GM12878 (cell line): ENCODE measurements at regions not wholly inside any gene's neighbourhood (a gene's known extent, or its start where the extent isn't known, plus 50 kb on each side); places are given as distances from the start of the nearest gene placed in this dataset.

Source experiments
- ATAC-seq: fragments of 200-7000 bp; cut with Tn5 transposase; 3 replicates; pipeline ENCODE4 v1.9.1; 2020; ENCODE audit warnings: mild to moderate bottlenecking, moderate library complexity
- BruUV-seq: library from RNA; stranded (reverse); fragments of 400-500 nt; replicated peaks from 2 replicates; lab custom pipeline; 2021; lab: Mats Ljungman, UMichigan
- CTCF ChIA-PET: fragments of 300-600 bp; sonication (Branson Sonifier 250); formaldehyde crosslinking; extraction: SDS; loops from one replicate; lab custom pipeline; 2021; ENCODE audit warnings: inconsistent platforms; lab: Yijun Ruan, JAX
- POLR2A ChIA-PET: fragments of 350-600 bp; formaldehyde crosslinking; extraction: SDS; loops from one replicate; lab custom pipeline; 2021; ENCODE audit warnings: inconsistent platforms; lab: Charles Lee
- RAD21 ChIA-PET: fragments of 300-600 bp; sonication (Branson Sonifier 250); formaldehyde crosslinking; loops from one replicate; lab custom pipeline; 2023; ENCODE audit warnings: antibody characterized with exemption; ENCODE audit not compliant: unreplicated experiment; lab: Charles Lee
- SMC1A ChIA-PET: fragments of 300-600 bp; sonication (Branson Sonifier 250); formaldehyde crosslinking; loops from one replicate; lab custom pipeline; 2023; ENCODE audit not compliant: unreplicated experiment, uncharacterized antibody; lab: Charles Lee
- DNase-seq: peaks from one replicate; pipeline ENCODE4 v3.0.0-alpha.2; 2011; ENCODE audit warnings: low read depth, low spot score
- FAIRE-seq: peaks from 3 replicates; lab custom pipeline; 2011; peaks lifted over from hg19 to GRCh38; lab: Jason Lieb, UNC
- H2AFZ ChIP-seq: 2 replicates; pipeline ENCODE4 v1.6.0; 2011; ENCODE audit warnings: low read depth, low read length, control low read depth; ENCODE audit not compliant: control insufficient read depth
- H3K27ac ChIP-seq: 2 replicates; pipeline ENCODE4 v1.5.1; 2011; ENCODE audit warnings: control low read depth; ENCODE audit not compliant: control insufficient read depth, insufficient read depth
- H3K27me3 ChIP-seq, 2 experiments: replicated peaks in 1 of 2; 2 replicates each; pipeline versions ENCODE4 v1.6.0 to v1.6.1; 2011; ENCODE audit warnings: low read length in 1 of 2; ENCODE audit not compliant: control insufficient read depth in 2 of 2, insufficient read depth in 2 of 2
- H3K36me3 ChIP-seq, 2 experiments: 2 replicates each; pipeline ENCODE4 v1.5.1; 2011; ENCODE audit warnings: low read length in 1 of 2; ENCODE audit not compliant: control insufficient read depth in 2 of 2, insufficient read depth in 2 of 2
- H3K4me1 ChIP-seq: 2 replicates; pipeline ENCODE4 v1.6.1; 2011; ENCODE audit warnings: mild to moderate bottlenecking, low read length, moderate library complexity, mixed read lengths; ENCODE audit not compliant: control insufficient read depth, insufficient read depth
- H3K4me2 ChIP-seq: 2 replicates; pipeline ENCODE4 v1.6.0; 2011; ENCODE audit warnings: control low read depth; ENCODE audit not compliant: control insufficient read depth, insufficient read depth
- H3K4me3 ChIP-seq: fragments of 200-600 bp; sonication (generic); 2 replicates; pipeline ENCODE4 v1.5.1; 2016
- H3K79me2 ChIP-seq: 2 replicates; pipeline ENCODE4 v1.6.0; 2011; ENCODE audit warnings: low read length; ENCODE audit not compliant: control insufficient read depth, insufficient read depth
- H3K9ac ChIP-seq: 2 replicates; pipeline ENCODE4 v1.8.0; 2011; ENCODE audit warnings: low read length, control low read depth, mixed read lengths; ENCODE audit not compliant: control insufficient read depth, insufficient read depth
- H3K9me3 ChIP-seq: replicated peaks from 3 replicates; pipeline ENCODE4 v1.5.1; 2011; ENCODE audit warnings: mild to moderate bottlenecking, low read length; ENCODE audit not compliant: control insufficient read depth, insufficient read depth
- H4K20me1 ChIP-seq: 2 replicates; pipeline ENCODE4 v1.6.0; 2011; ENCODE audit not compliant: control insufficient read depth, insufficient read depth
- CBX5 ChIP-seq: sonication (generic); IDR thresholded peaks from 2 replicates; pipeline ENCODE4 v1.6.1; 2016; ENCODE audit warnings: low read depth, moderate library complexity, mild to moderate bottlenecking, inconsistent platforms
- ETV6 ChIP-seq, 2 experiments: fragments of 450-650 bp in 1 of 2; IDR thresholded peaks in 1 of 2; conservative IDR thresholded peaks in 1 of 2; 2 replicates each; pipeline ENCODE4 v1.6.1; 2014; ENCODE audit warnings: antibody characterized with exemption in 1 of 2, borderline replicate concordance in 1 of 2, low read depth in 1 of 2, mild to moderate bottlenecking in 1 of 2, moderate library complexity in 1 of 2
- HCFC1 ChIP-seq: fragments of 150-350 bp; IDR thresholded peaks from 2 replicates; pipeline ENCODE4 v1.6.1; 2014; ENCODE audit warnings: low read length
- LARP7 ChIP-seq: fragments of 450-650 bp; IDR thresholded peaks from 2 replicates; pipeline ENCODE4 v1.6.1; 2017; ENCODE audit warnings: mild to moderate bottlenecking
- MEF2A ChIP-seq: IDR thresholded peaks from 2 replicates; pipeline ENCODE4 v1.6.1; 2011; ENCODE audit warnings: low read depth, mild to moderate bottlenecking, low read length, moderate library complexity; ENCODE audit not compliant: insufficient read depth
- PML ChIP-seq: IDR thresholded peaks from 2 replicates; pipeline ENCODE4 v1.6.1; 2012; ENCODE audit warnings: low read length, inconsistent platforms
- TAF1 ChIP-seq: IDR thresholded peaks from 2 replicates; pipeline ENCODE4 v1.6.1; 2011; ENCODE audit warnings: mild to moderate bottlenecking, low read depth, low read length, borderline replicate concordance
- TCF12 ChIP-seq: IDR thresholded peaks from 2 replicates; pipeline ENCODE4 v1.6.1; 2011; ENCODE audit warnings: low read depth, mild to moderate bottlenecking, low read length
- TCF7 ChIP-seq: IDR thresholded peaks from 2 replicates; pipeline ENCODE4 v1.6.1; 2014; ENCODE audit warnings: antibody characterized with exemption, borderline replicate concordance
- YBX1 ChIP-seq: fragments of 450-650 bp; IDR thresholded peaks from 2 replicates; pipeline ENCODE4 v1.6.1; 2016; ENCODE audit warnings: antibody characterized with exemption
- WGBS: methylation state at CpG from one replicate; pipeline ENCODE4 v1.1.6; 2016; ENCODE audit warnings: low lambda C conversion rate; ENCODE audit not compliant: insufficient replicate concordance, insufficient coverage; ENCODE audit errors: missing lambda C conversion rate; 5-methylcytosine and 5-hydroxymethylcytosine counted together
- in situ Hi-C: fragments of 300-500 bp; cut with MboI; formaldehyde crosslinking; loops from 9 replicates; pipeline ENCODE4 v1.14.3; 2018; ENCODE audit warnings: mixed read lengths
- intact Hi-C: fragments of 100-400 bp; cut with micrococcal nuclease; formaldehyde crosslinking; loops from one replicate; pipeline ENCODE4 v1.14.2; 2022; ENCODE audit not compliant: unreplicated experiment
- TF ChIP-seq, protein P1 (sequence below): fragments of 450-650 bp; conservative IDR thresholded peaks from 2 replicates; pipeline ENCODE4 v1.6.1; 2017; ENCODE audit warnings: mild to moderate bottlenecking, moderate library complexity
- TF ChIP-seq, protein P2 (sequence below): fragments of 450-650 bp; IDR thresholded peaks from 2 replicates; pipeline ENCODE4 v1.6.1; 2016; ENCODE audit warnings: mild to moderate bottlenecking
- TF ChIP-seq, protein P3 (sequence below): fragments of 450-650 bp; formaldehyde crosslinking; IDR thresholded peaks from 2 replicates; pipeline ENCODE4 v1.4.0; 2020; ENCODE audit warnings: mild to moderate bottlenecking, moderate library complexity

DNA sequence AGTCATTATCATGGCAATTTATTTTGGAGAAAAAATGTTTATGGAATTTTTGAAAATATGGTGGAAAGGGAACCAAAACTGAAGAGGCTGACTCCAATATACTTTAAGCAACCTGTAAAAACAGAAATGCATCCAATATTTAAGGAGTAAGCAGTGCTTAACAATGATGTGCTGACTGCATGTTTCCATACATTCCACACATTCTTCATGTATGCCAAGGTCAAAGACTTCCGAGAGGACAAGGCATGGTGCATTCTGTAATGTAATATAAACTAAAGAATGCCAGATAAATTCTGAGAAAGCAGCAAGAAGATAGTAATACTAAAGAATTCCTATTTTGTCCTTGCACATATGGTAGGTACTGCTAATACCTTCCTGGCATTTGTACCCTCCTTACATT is 2015.9 kb upstream of the CDH9 start:
- Histone ChIP-seq H4K20me1 (no peaks in the 10 kb centered on the region), H3K9me3 (no peaks in the 10 kb centered on the region), H3K4me2 (no peak overlapping the region), H2AFZ (no peak overlapping the region), H3K27ac (no peak overlapping the region), H3K36me3 (no peaks in the 10 kb centered on the region), H3K27me3 (no peaks in the 10 kb centered on the region), H3K9ac (no peak overlapping the region), H3K4me3 (no peak overlapping the region), H3K4me1 (no peaks in the 10 kb centered on the region), H3K79me2 (no peaks in the 10 kb centered on the region)
- TF ChIP-seq, protein P1, sequence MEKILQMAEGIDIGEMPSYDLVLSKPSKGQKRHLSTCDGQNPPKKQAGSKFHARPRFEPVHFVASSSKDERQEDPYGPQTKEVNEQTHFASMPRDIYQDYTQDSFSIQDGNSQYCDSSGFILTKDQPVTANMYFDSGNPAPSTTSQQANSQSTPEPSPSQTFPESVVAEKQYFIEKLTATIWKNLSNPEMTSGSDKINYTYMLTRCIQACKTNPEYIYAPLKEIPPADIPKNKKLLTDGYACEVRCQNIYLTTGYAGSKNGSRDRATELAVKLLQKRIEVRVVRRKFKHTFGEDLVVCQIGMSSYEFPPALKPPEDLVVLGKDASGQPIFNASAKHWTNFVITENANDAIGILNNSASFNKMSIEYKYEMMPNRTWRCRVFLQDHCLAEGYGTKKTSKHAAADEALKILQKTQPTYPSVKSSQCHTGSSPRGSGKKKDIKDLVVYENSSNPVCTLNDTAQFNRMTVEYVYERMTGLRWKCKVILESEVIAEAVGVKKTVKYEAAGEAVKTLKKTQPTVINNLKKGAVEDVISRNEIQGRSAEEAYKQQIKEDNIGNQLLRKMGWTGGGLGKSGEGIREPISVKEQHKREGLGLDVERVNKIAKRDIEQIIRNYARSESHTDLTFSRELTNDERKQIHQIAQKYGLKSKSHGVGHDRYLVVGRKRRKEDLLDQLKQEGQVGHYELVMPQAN = no peak
- TF ChIP-seq TCF12 (no peak), TAF1 (no peak), ETV6 (conservative IDR thresholded peaks at IDR 0.05 in 1 of 2, IDR thresholded peaks at IDR 0.05 in 1 of 2; ENCODE audit: borderline replicate concordance in 1 of 2, low read depth in 1 of 2) (no peak)
- no peak for DNase-seq
- CTCF ChIA-PET = no interaction called here
- intact Hi-C loops (no loop called here), in situ Hi-C loops (no loop called here)
- FAIRE-seq = no peak
- RAD21 ChIA-PET = no interaction called here
- ATAC-seq = no peak
- WGBS = 0% methylated on average over 1 of the region's 1 CpG
- POLR2A ChIA-PET = no interaction called here
- BruUV-seq = no TSS peak
- SMC1A ChIA-PET = no interaction called here

DNA sequence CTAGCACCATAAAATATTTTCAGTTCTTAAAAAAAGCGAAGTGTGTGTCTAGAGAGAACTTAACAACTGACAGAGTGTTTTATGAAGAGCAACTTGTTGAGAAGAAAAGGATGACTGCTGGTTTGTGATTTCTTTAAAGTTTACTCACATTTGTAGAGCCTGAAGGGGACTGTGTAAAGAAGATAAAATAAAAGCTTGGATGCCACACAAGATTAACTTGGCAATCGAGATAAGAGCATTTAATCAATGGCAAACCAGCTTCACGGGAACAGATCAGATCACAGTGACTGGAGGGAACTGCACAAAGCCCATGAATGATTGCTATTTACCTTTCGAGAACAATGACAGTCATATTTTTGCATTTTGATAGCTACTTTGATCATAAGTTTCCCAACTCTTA is 2013.1 kb upstream of the CDH9 start:
- no peak for DNase-seq
- Histone ChIP-seq H3K4me2 (no peak overlapping the region), H3K36me3 (no peaks in the 10 kb centered on the region), H2AFZ (no peak overlapping the region), H3K4me1 (no peaks in the 10 kb centered on the region), H3K9me3 (no peaks in the 10 kb centered on the region), H3K79me2 (no peaks in the 10 kb centered on the region), H3K27me3 (no peaks in the 10 kb centered on the region), H3K27ac (no peak overlapping the region), H4K20me1 (no peaks in the 10 kb centered on the region), H3K9ac (no peak overlapping the region), H3K4me3 (no peak overlapping the region)
- POLR2A ChIA-PET = no interaction called here
- RAD21 ChIA-PET = no interaction called here
- FAIRE-seq = no peak
- intact Hi-C loops (no loop called here), in situ Hi-C loops (no loop called here)
- CTCF ChIA-PET = no interaction called here
- WGBS = 5% methylated on average over 4 of the region's 4 CpGs
- SMC1A ChIA-PET = no interaction called here
- no TSS peak for BruUV-seq
- ATAC-seq = no peak
- TF ChIP-seq LARP7 = no peak
- TF ChIP-seq, protein P2, sequence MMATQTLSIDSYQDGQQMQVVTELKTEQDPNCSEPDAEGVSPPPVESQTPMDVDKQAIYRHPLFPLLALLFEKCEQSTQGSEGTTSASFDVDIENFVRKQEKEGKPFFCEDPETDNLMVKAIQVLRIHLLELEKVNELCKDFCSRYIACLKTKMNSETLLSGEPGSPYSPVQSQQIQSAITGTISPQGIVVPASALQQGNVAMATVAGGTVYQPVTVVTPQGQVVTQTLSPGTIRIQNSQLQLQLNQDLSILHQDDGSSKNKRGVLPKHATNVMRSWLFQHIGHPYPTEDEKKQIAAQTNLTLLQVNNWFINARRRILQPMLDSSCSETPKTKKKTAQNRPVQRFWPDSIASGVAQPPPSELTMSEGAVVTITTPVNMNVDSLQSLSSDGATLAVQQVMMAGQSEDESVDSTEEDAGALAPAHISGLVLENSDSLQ = no peak
- TF ChIP-seq YBX1 = no peak
- TF ChIP-seq MEF2A = no peak
- no peak for TF ChIP-seq HCFC1
- TF ChIP-seq CBX5 = no peak
- no peak for TF ChIP-seq TCF7
- no peak for TF ChIP-seq PML
- TF ChIP-seq, protein P3, sequence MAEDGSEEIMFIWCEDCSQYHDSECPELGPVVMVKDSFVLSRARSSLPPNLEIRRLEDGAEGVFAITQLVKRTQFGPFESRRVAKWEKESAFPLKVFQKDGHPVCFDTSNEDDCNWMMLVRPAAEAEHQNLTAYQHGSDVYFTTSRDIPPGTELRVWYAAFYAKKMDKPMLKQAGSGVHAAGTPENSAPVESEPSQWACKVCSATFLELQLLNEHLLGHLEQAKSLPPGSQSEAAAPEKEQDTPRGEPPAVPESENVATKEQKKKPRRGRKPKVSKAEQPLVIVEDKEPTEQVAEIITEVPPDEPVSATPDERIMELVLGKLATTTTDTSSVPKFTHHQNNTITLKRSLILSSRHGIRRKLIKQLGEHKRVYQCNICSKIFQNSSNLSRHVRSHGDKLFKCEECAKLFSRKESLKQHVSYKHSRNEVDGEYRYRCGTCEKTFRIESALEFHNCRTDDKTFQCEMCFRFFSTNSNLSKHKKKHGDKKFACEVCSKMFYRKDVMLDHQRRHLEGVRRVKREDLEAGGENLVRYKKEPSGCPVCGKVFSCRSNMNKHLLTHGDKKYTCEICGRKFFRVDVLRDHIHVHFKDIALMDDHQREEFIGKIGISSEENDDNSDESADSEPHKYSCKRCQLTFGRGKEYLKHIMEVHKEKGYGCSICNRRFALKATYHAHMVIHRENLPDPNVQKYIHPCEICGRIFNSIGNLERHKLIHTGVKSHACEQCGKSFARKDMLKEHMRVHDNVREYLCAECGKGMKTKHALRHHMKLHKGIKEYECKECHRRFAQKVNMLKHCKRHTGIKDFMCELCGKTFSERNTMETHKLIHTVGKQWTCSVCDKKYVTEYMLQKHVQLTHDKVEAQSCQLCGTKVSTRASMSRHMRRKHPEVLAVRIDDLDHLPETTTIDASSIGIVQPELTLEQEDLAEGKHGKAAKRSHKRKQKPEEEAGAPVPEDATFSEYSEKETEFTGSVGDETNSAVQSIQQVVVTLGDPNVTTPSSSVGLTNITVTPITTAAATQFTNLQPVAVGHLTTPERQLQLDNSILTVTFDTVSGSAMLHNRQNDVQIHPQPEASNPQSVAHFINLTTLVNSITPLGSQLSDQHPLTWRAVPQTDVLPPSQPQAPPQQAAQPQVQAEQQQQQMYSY (CRISPR knock-in tag) = no peak
